ENCODE measurements at regions not wholly inside any gene's neighbourhood (a gene's known extent, or its start where the extent isn't known, plus 50 kb on each side); places are given as distances from the start of the nearest gene placed in this dataset.

DNA sequence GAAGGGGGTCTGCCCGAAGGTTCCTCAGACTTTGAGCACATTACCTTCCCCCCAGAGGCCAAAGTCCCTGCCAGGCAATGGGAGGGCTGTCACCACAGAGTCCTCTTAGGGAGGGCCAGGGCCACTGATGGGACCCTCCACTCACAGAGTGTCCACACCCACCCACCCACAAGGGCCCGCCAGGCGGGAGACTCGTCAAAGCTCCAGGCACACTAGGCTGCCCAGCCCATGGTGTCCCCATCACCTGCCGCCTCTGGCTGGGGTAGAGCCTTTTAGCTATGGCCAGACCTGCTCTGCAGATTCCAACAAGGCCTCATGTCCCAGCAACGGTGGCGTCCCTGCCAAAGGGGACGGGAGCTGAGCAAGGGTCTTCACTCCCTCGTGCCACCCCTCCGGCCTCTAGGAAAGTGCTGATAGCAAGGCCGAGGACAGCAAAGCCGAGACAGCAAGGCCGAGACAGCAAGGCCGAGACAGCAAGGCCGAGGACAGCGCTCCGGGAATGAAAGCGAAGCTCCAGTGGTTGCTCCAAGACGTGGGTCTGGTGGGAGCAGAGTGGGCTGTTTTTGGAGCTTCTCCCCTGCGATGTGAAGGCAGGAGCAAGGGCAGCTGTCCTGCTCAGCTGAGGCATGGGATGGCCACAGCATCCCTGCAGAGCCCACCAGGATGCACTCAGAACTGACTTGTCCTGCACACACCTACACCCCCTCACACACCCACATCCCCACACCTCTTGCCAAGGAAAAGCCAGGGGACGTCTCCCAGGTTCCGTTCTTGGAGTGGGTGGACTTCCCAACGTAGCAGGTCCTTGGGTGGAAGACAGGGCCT, 123.4 kb downstream of the CRYAA start:
- no peak overlapping the region for H3K4me3 ChIP-seq (ENCODE audit: low read depth, low read length)
- TF ChIP-seq, protein P1, sequence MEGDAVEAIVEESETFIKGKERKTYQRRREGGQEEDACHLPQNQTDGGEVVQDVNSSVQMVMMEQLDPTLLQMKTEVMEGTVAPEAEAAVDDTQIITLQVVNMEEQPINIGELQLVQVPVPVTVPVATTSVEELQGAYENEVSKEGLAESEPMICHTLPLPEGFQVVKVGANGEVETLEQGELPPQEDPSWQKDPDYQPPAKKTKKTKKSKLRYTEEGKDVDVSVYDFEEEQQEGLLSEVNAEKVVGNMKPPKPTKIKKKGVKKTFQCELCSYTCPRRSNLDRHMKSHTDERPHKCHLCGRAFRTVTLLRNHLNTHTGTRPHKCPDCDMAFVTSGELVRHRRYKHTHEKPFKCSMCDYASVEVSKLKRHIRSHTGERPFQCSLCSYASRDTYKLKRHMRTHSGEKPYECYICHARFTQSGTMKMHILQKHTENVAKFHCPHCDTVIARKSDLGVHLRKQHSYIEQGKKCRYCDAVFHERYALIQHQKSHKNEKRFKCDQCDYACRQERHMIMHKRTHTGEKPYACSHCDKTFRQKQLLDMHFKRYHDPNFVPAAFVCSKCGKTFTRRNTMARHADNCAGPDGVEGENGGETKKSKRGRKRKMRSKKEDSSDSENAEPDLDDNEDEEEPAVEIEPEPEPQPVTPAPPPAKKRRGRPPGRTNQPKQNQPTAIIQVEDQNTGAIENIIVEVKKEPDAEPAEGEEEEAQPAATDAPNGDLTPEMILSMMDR (conservative IDR thresholded peaks at IDR 0.05; ENCODE audit: low read depth, low read length): no peak
- no peak for DNase-seq (ENCODE audit: low read depth)

DNA sequence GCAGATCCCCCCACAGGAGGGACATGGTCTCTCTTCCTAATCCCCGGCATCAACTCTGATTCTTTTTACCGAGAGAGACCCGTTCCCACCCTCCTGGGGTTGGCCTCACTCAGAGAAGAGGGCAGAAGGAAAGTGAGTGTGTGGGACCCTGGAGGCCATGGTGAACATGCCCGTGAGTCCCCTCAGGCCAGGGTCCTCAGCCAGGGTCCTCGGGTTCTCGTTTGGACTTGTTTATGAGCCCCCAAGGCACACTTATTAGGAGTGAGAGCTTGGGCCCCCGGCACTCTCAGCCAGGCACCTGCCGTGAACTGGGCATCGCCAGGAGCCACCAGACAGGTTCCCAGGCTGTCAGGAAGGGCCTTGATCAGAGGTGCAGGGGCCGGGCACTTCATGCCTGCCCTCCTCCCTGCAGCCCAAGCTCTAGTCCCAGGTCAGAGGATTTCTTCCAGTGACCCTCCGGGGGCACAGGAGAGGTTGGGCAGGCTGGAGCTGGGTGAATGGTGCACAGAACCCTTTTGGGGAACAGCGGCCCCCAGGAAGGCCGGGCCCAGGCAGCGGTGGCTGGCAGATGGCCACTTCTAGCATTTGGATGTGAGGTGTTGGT, 122.6 kb downstream of the CRYAA start:
- TF ChIP-seq, protein P1 (conservative IDR thresholded peaks at IDR 0.05; ENCODE audit: low read depth, low read length): no peak
- DNase-seq (ENCODE audit: low read depth): no peak
- no peak overlapping the region for H3K4me3 ChIP-seq (ENCODE audit: low read depth, low read length)

DNA sequence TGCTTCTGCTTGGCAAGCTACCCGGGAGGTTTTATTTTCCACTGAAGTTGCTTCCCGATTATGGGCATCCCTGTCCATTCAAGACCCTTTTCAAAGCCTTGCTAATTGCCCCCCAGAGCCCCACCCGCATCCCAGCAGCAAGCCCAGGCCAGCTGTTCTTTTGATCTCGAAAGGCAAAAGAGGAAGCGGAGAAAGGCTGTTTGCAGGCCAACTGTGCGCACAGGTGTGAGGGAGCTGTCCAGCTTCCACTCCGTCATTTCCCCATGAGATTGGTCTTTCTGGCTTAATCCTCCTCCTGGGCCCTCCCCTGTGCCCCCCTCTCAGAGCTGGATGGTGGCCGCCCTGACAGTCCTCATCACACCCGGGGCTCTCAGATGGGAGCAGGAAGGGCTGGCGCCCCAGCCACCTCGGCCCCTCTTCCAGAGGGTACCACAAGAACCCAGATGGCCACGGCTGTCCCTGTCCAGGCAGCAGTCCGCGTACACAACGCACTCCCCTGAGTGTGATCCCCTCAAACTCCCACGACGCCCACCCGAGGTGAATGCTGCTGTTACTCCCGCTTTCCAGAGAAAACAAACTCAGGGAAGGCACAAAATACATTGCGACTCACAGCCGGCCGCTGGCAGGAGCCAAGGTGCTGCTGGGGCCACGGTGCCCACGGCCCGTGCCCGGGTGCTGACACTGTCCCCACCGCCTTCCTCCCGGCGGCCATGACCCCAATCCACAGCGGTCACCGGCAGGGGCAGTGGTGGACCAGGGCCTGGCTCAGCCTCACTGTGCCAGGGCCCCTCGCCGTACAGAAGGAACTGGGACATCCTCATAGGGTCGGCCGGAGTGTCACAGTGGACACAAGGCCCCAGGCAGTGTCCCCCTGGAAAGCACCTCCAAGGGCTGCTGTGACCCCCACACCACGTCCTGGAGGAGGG, 121.9 kb downstream of the CRYAA start:
- no peak overlapping the region for H3K4me3 ChIP-seq (ENCODE audit: low read depth, low read length)
- TF ChIP-seq, protein P1 (conservative IDR thresholded peaks at IDR 0.05; ENCODE audit: low read depth, low read length): no peak
- no peak for DNase-seq (ENCODE audit: low read depth)

DNA sequence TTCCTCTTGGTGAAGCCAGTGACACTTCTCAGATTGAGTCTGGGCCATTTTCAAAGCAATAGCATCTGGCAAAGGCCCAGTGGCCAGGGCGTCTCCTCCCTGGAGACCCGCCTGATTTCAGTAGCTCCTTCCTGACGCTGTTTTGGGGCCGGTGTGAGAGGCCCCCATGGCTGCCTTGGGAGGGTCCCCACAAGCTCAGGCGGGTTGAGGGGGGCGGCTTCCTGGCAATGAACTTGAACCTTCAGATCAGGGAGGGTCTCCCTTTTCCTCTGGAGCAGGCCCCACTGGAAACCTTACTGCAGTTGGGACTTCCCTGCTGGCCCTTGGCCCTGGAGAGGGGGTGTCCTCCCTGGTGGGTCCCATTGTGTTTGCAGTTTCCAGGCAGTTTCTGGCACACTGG, 121.2 kb downstream of the CRYAA start:
- no peak overlapping the region for H3K4me3 ChIP-seq (ENCODE audit: low read depth, low read length)
- no peak for DNase-seq (ENCODE audit: low read depth)
- TF ChIP-seq, protein P1 (conservative IDR thresholded peaks at IDR 0.05; ENCODE audit: low read depth, low read length): no peak

DNA sequence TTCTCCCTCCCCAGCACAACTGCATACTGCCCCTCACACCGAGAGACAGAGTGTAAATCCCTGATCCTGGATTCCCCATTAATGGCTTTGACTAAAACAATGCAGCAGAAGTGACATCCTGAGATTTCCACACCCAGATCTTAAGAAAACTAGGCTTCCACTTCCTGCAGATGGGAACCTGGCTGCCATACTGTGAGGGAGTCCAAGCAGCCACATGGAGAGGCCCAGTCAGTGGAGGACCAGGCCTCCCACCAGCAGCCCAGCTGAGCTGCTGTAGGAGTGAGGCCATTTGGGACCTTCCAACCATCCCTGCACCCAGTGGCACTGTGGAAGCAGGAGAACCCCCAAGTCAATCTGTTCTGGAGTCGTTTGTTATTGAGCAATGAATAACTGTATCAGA, 120.6 kb downstream of the CRYAA start:
- H3K4me3 ChIP-seq (ENCODE audit: low read depth, low read length): no peak overlapping the region
- TF ChIP-seq, protein P1 (conservative IDR thresholded peaks at IDR 0.05; ENCODE audit: low read depth, low read length): no peak
- no peak for DNase-seq (ENCODE audit: low read depth)

DNA sequence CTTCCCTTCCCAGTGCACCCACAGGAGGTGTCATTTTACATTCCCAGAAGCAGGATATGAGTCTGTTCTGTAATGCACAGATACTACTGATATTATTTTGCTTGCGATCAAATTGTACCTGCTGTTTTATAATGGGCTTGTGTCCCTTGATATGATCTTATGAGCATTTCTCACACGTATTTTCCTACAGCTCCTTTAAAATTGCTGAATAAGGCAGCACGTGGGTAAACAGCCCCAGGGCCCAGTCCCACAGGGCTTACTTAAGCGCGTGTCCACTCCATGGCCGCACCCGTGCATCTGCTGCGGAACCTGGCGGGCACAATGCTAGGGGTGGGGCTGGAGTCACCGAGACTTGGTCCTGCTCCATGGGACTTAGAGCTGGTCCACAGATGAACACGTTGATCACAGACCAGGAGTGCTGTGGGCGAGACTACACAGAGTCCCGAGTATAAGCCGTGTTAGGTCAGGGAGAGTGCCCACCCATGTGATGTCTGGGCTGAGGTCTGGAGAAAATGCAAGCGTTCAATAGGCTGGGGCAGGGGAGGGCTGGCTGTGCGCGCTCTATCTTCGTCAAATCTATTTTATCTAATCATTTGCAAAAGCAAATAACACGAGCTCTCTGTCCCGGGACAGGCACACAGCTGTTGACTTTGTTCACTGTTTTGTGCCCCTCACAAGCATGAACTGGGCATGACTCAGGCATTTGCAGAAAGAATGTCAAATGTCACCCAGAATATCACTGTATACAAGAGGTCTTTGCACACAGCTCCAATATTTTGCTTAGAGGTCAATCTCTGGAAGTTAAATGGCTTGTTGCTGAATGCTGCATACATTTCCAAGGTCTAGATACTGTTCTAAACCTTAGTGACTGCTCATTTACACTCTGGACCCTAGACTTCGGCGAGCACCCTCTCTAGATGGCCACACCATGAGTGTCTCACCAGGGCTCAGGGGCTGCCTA, 119.3 kb downstream of the CRYAA start:
- no peak for DNase-seq (ENCODE audit: low read depth)
- TF ChIP-seq, protein P1 (conservative IDR thresholded peaks at IDR 0.05; ENCODE audit: low read depth, low read length): no peak
- H3K4me3 ChIP-seq (ENCODE audit: low read depth, low read length): no peak overlapping the region

Measured in epithelial cell of proximal tubule (primary cell).